Activated CD4-positive, alpha-beta T cell treated with anti-CD3 and anti-CD28 coated beads, Interleukin-10, Interleukin-2, amounts not matched to agents 100 ng/mL and 50 ng/mL, durations not matched to agents 16 hours and 8 hours (primary cell): ENCODE measurements at regions not wholly inside any gene's neighbourhood (a gene's known extent, or its start where the extent isn't known, plus 50 kb on each side); places are given as distances from the start of the nearest gene placed in this dataset.
"Not testable (repeated sequence)": the region's sequence is repeated elsewhere in the genome, so short reads cannot be mapped to it uniquely, and the experiment has no call there.

ENCODE experiments used
- DNase-seq: peaks from one replicate; pipeline ENCODE4 v3.0.0-alpha.2; 2020

DNA sequence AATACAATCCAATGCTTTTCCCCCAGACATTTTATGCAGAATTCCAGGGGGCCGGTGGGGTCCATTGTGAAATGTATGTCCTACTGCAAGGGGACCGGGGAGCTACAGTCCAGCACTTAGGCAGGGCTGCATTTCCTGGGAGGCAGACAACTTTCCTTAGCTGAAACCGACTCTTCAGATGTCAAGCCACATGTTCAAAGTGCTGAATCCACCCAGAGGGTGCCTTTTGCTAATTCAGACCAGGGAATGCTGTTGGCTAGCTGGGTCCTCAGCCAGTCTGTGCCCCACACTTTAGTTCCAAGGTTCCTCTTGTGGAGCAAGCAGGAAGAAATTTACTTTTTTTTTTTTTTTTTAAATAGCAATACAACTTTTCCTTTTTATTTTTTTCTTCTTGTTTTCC, 219.5 kb upstream of the LRTM1 start:
- DNase-seq, result no peak

DNA sequence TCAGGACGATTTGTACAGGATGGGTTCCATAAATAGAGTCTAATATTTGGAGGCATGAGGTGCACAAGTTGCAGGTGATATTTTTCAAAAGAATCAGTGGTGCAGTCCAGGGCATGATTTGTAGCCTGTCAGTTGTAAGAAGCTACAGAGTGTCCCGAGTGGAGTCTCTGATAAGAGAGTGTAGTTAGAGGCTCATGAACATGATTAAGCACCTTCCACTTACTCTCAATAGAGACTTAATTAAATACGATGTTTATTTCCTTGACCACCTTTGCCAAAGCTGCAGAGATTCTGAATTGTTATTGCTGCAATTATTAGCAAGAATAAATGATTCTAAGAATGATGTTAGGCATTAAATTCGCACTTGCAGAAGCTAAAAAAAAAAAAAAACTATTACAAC, 218.4 kb upstream of the LRTM1 start:
- DNase-seq, result no peak

DNA sequence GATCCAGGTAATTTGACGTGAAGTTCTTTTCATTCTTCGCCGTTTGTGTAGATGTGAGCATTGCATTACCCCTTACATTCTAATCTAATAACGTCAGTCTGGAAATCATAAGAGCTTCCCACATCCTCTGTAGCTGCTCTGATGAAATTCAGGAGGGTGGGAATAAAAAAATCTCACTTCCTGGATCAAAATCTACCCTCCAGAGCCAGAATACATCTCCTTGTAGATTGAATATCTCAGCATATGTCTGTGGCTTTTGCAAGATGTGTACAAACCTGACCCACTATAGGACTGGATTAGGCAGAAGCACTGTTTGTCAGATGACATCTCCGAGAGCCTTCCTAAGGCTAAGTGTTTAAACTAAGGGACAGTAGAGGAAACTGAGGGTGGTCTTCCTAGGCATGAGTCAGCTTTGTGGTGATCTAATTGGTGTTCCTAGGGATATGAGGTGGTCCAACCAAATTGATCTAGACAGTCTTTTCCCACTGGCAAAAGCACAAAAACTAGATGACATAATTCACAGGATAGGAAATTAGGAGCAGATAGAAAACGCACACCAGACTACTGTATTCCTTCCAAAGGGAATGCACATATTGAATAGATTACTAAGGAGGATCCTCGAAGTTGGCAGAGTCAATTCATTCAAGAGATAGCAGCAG, 216.3 kb upstream of the LRTM1 start:
- no peak for DNase-seq

DNA sequence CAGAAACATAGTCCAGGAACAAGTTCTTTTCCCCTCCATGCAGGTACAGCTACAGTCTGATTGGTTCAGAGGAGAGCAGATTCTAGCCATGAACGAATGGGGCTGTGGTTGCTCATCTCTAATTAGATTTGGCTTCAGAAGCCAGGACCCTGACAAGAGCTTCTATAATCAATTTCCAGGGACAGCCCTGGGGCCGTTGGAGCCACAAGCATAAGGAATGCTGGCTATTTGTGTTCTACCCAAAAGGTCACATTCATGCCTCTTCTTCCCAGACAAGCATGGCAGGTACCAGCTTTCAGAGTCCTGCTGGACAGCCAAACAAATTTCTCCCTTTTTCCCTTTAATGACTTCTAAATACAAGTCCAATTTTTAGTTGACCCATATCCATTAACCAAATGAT, 215.5 kb upstream of the LRTM1 start:
- no peak for DNase-seq

DNA sequence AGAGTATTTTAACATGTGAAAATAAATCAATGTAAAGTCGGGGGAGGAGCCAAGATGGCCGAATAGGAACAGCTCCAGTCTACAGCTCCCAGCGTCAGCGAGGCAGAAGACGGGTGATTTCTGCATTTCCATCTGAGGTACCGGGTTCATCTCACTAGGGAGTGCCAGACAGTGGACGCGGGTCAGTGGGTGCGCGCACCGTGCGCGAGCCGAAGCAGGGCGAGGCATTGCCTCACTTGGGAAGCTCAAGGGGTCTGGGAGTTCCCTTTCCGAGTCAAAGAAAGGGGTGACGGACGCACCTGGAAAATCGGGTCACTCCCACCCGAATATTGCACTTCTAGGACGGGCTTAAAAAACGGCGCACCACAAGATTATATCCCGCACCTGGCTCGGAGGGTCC, 208.4 kb upstream of the LRTM1 start:
- not testable (repeated sequence) for DNase-seq

DNA sequence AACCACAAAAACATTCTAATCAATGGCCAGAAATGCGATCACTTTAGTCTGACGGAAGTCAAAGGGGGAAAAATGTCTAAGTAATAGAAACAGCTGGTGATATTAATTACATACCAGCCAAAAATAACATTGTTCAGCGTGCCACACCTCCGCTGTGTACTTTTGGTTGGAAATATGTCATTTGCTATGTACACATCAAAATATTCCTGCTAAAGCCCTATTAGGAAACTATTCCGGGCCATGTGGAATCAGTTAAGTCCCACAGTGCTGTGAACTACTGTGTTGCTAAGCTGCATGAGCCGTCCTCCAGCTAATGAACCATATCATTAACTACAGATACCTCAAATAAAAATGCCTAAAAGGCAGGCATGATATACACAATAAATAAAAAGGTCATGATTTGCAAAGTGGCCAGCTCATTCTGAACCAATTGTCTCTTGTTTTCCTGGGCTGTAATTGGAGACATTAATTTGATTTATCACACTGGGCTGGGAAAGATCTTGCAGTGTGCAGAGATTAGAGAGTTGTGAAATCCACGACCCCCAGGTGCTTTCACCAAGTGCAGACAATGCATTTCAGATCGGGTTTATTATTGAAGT, 200.5 kb upstream of the LRTM1 start:
- no peak for DNase-seq

DNA sequence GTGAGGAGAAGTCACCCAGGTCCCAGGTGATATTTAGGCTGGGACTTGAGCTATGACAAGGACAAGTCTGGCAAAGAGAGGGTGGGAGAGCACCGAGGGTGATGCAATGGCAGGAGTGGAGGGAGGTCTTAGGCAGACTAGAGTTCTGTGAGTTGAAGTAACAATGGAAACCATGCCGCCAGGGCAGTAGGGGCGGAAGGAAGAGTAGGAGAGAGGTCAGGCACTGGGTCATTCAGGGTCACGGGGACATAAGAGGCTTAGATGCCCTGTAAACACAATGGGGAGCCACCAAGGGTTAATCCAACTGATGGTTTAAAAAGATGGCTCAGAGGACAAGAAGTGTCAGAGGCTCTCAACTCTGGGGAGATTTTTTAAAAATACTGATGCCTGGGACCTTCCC, 199.7 kb upstream of the LRTM1 start:
- DNase-seq, result no peak

DNA sequence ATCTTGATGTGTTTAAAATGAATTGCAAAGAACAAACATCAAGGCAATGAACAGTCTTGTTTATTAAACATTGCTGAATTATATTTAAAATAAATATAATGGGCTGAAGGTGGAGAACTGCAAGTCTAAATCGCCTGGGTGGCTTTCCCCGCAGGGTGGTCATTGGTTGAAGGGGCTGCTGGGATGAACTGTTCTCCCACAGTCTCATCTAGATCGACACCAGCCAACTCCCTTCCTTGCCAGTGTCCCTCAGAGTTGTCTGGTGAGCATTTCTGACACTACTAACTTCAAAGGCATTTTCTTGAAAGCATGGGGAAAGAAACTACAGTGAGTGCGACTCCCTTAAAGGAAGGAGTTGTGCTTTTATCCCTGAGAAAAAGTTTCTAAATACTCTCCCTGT, 196.5 kb upstream of the LRTM1 start:
- no peak for DNase-seq
